ENCODE measurements at regions not wholly inside any gene's neighbourhood (a gene's known extent, or its start where the extent isn't known, plus 50 kb on each side); places are given as distances from the start of the nearest gene placed in this dataset.
A peak's percentile ranks its signal among the peaks of the same experiment; 100 is the strongest.

- DNase-seq (ENCODE audit: low spot score) = no peak
Measured at GRCh38 chr3:25000971-25001591, 427.0 kb upstream of the RARB start.

GRCh38 chr3:25002052-25002451 lies 426.0 kb upstream of the RARB start:
- no peak for DNase-seq (ENCODE audit: low spot score)

GRCh38 chr3:25007974-25008658 lies 419.9 kb upstream of the RARB start:
- DNase-seq (ENCODE audit: low spot score) = no peak

GRCh38 chr3:25009665-25010064 lies 418.4 kb upstream of the RARB start:
- no peak for DNase-seq (ENCODE audit: low spot score)

- DNase-seq (ENCODE audit: low spot score) = no peak
Measured at GRCh38 chr3:25015599-25015998, 412.5 kb upstream of the RARB start.

- DNase-seq (ENCODE audit: low spot score) = no peak
Measured at GRCh38 chr3:25018909-25019308, 409.2 kb upstream of the RARB start.

GRCh38 chr3:25019506-25019905 lies 408.6 kb upstream of the RARB start:
- no peak for DNase-seq (ENCODE audit: low spot score)

GRCh38 chr3:25021816-25022215 lies 406.2 kb upstream of the RARB start:
- DNase-seq (ENCODE audit: low spot score) = peak; percentile 32

GRCh38 chr3:25023876-25024275 lies 404.2 kb upstream of the RARB start:
- DNase-seq (ENCODE audit: low spot score) = no peak

- DNase-seq (ENCODE audit: low spot score) = no peak
Measured at GRCh38 chr3:25025236-25025635, 402.8 kb upstream of the RARB start.

GRCh38 chr3:25027650-25028049 lies 400.4 kb upstream of the RARB start:
- DNase-seq (ENCODE audit: low spot score) = no peak

- no peak for DNase-seq (ENCODE audit: low spot score)
Measured at GRCh38 chr3:25029820-25030219, 398.2 kb upstream of the RARB start.

GRCh38 chr3:25032344-25032743 lies 395.7 kb upstream of the RARB start:
- no peak for DNase-seq (ENCODE audit: low spot score)

- peak; percentile 61 for DNase-seq (ENCODE audit: low spot score)
Measured at GRCh38 chr3:25033407-25034029, 394.5 kb upstream of the RARB start.

GRCh38 chr3:25035526-25035925 lies 392.5 kb upstream of the RARB start:
- DNase-seq (ENCODE audit: low spot score) = no peak

GRCh38 chr3:25036633-25037032 lies 391.4 kb upstream of the RARB start:
- no peak for DNase-seq (ENCODE audit: low spot score)

GRCh38 chr3:25037049-25037547 lies 391.0 kb upstream of the RARB start:
- DNase-seq (ENCODE audit: low spot score) = no peak

GRCh38 chr3:25038271-25038670 lies 389.8 kb upstream of the RARB start:
- no peak for DNase-seq (ENCODE audit: low spot score)

GRCh38 chr3:25038922-25039321 lies 389.1 kb upstream of the RARB start:
- no peak for DNase-seq (ENCODE audit: low spot score)

- DNase-seq (ENCODE audit: low spot score) = no peak
Measured at GRCh38 chr3:25040748-25041147, 387.3 kb upstream of the RARB start.

- no peak for DNase-seq (ENCODE audit: low spot score)
Measured at GRCh38 chr3:25041871-25042584, 386.0 kb upstream of the RARB start.

- DNase-seq (ENCODE audit: low spot score) = no peak
Measured at GRCh38 chr3:25043177-25043576, 384.9 kb upstream of the RARB start.

GRCh38 chr3:25043749-25044148 lies 384.3 kb upstream of the RARB start:
- DNase-seq (ENCODE audit: low spot score) = no peak

Data from RKO (cell line).